Activated CD4-positive, alpha-beta memory T cell treated with anti-CD3 and anti-CD28 coated beads for 36 hours (primary cell): ENCODE measurements at regions not wholly inside any gene's neighbourhood (a gene's known extent, or its start where the extent isn't known, plus 50 kb on each side); places are given as distances from the start of the nearest gene placed in this dataset.
"Not testable (repeated sequence)": the region's sequence is repeated elsewhere in the genome, so short reads cannot be mapped to it uniquely, and the experiment has no call there.

Experiments
- CTCF ChIA-PET: fragments of 350-600 bp; sonication (Branson Sonifier 250); formaldehyde crosslinking; loops from one replicate; lab custom pipeline; 2021; ENCODE audit warnings: antibody characterized with exemption, inconsistent platforms; lab: Charles Lee
- POLR2A ChIA-PET: fragments of 350-600 bp; sonication (Branson Sonifier 250); formaldehyde crosslinking; loops from one replicate; lab custom pipeline; 2021; ENCODE audit warnings: antibody characterized with exemption; lab: Charles Lee
- DNase-seq: peaks from one replicate; pipeline ENCODE4 v3.0.0-alpha.2; 2020
- H3K27ac Mint-ChIP-seq: one replicate; pipeline ENCODE4 v1.8.0; 2021; ENCODE audit warnings: mixed read lengths
- H3K27me3 Mint-ChIP-seq: one replicate; pipeline ENCODE4 v1.8.0; 2021; ENCODE audit warnings: mixed read lengths
- H3K36me3 Mint-ChIP-seq: one replicate; pipeline ENCODE4 v1.8.0; 2021; ENCODE audit warnings: mixed read lengths
- H3K4me1 Mint-ChIP-seq: one replicate; pipeline ENCODE4 v1.8.0; 2021; ENCODE audit warnings: low read depth, mixed read lengths
- H3K4me3 Mint-ChIP-seq: one replicate; pipeline ENCODE4 v1.8.0; 2021; ENCODE audit warnings: mild to moderate bottlenecking, mixed read lengths
- H3K9me3 Mint-ChIP-seq: one replicate; pipeline ENCODE4 v1.8.0; 2021; ENCODE audit warnings: mixed read lengths
- intact Hi-C: fragments of 100-400 bp; cut with micrococcal nuclease; formaldehyde crosslinking; loops from one replicate; pipeline ENCODE4 v1.15.1; 2023

DNA sequence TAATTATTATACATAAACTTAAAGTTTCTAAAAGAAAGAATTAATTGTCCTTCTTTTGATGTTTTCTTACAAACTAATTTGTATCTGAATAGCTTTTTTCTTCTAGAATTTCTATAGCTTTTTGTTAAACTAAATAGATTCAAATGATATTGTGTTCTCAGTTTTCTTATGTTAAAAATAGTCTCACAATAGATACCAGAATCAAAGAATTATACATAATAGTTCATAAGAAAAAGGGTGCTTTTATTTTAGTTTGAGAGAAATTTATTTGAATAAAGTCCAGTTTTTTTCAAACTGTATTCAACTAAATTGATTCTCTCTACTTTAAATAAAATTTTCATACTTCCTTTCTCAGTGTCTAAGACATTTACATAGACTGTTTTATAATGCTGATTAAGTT is 274.8 kb downstream of the SEMA3D start:
- no peaks in the 10 kb centered on the region for H3K4me1 Mint-ChIP-seq
- CTCF ChIA-PET: no interaction called here
- no peak for DNase-seq
- H3K9me3 Mint-ChIP-seq: peaks cover 2% of the 10 kb centered on the region
- no peak overlapping the region for H3K27ac Mint-ChIP-seq
- no peaks in the 10 kb centered on the region for H3K36me3 Mint-ChIP-seq
- POLR2A ChIA-PET: no interaction called here
- H3K27me3 Mint-ChIP-seq: no peaks in the 10 kb centered on the region
- H3K4me3 Mint-ChIP-seq: no peak overlapping the region
- intact Hi-C loops: no loop called here

- intact Hi-C loops: no loop called here
- Mint-ChIP-seq H3K4me3 (no peak overlapping the region), H3K9me3 (peaks cover 2% of the 10 kb centered on the region), H3K36me3 (no peaks in the 10 kb centered on the region), H3K27me3 (no peaks in the 10 kb centered on the region), H3K4me1 (no peaks in the 10 kb centered on the region), H3K27ac (no peak overlapping the region)
- ChIA-PET CTCF (no interaction called here), POLR2A (no interaction called here)
- DNase-seq: no peak
Measured at GRCh38 chr7:84911077-84911476, 275.8 kb downstream of the SEMA3D start.

GRCh38 chr7:84910322-84910721 is 276.5 kb downstream of the SEMA3D start:
- CTCF ChIA-PET, H3K27ac Mint-ChIP-seq, intact Hi-C loops, H3K9me3 Mint-ChIP-seq, H3K36me3 Mint-ChIP-seq, POLR2A ChIA-PET, H3K4me3 Mint-ChIP-seq, DNase-seq, H3K4me1 Mint-ChIP-seq, H3K27me3 Mint-ChIP-seq: not testable (repeated sequence)

GRCh38 chr7:84908196-84908793 is 278.6 kb downstream of the SEMA3D start:
- Mint-ChIP-seq H3K4me3 (no peak overlapping the region), H3K36me3 (no peaks in the 10 kb centered on the region), H3K27ac (no peak overlapping the region), H3K4me1 (no peaks in the 10 kb centered on the region), H3K9me3 (no peaks in the 10 kb centered on the region), H3K27me3 (no peaks in the 10 kb centered on the region)
- ChIA-PET POLR2A (no interaction called here), CTCF (no interaction called here)
- no peak for DNase-seq
- intact Hi-C loops: no loop called here

- H3K27ac Mint-ChIP-seq: no peak overlapping the region
- no peak for DNase-seq
- H3K4me3 Mint-ChIP-seq: no peak overlapping the region
- intact Hi-C loops: no loop called here
- CTCF ChIA-PET: no interaction called here
- H3K36me3 Mint-ChIP-seq: no peaks in the 10 kb centered on the region
- no peaks in the 10 kb centered on the region for H3K27me3 Mint-ChIP-seq
- POLR2A ChIA-PET: no interaction called here
- H3K4me1 Mint-ChIP-seq: no peaks in the 10 kb centered on the region
- no peaks in the 10 kb centered on the region for H3K9me3 Mint-ChIP-seq
Measured at GRCh38 chr7:84906889-84907288, 280.0 kb downstream of the SEMA3D start.

GRCh38 chr7:84904561-84904960 is 282.3 kb downstream of the SEMA3D start:
- no peak for DNase-seq
- Mint-ChIP-seq H3K4me3 (no peak overlapping the region), H3K4me1 (no peaks in the 10 kb centered on the region), H3K9me3 (no peaks in the 10 kb centered on the region), H3K27me3 (no peaks in the 10 kb centered on the region), H3K36me3 (no peaks in the 10 kb centered on the region), H3K27ac (no peak overlapping the region)
- intact Hi-C loops: no loop called here
- CTCF ChIA-PET: no interaction called here
- POLR2A ChIA-PET: no interaction called here

GRCh38 chr7:84901366-84901765 is 285.5 kb downstream of the SEMA3D start:
- no peak for DNase-seq
- intact Hi-C loops: no loop called here
- CTCF ChIA-PET: no interaction called here
- Mint-ChIP-seq H3K36me3 (no peaks in the 10 kb centered on the region), H3K27me3 (no peaks in the 10 kb centered on the region), H3K4me3 (no peak overlapping the region), H3K4me1 (no peaks in the 10 kb centered on the region), H3K27ac (no peak overlapping the region), H3K9me3 (no peaks in the 10 kb centered on the region)
- POLR2A ChIA-PET: no interaction called here

- intact Hi-C loops: no loop called here
- ChIA-PET CTCF (no interaction called here), POLR2A (no interaction called here)
- peaks cover 5% of the 10 kb centered on the region for H3K9me3 Mint-ChIP-seq
- H3K4me3 Mint-ChIP-seq: no peak overlapping the region
- no peaks in the 10 kb centered on the region for H3K4me1 Mint-ChIP-seq
- H3K27ac Mint-ChIP-seq: no peak overlapping the region
- H3K27me3 Mint-ChIP-seq: no peaks in the 10 kb centered on the region
- H3K36me3 Mint-ChIP-seq: no peaks in the 10 kb centered on the region
- no peak for DNase-seq
Measured at GRCh38 chr7:84900215-84900614, 286.6 kb downstream of the SEMA3D start.

DNA sequence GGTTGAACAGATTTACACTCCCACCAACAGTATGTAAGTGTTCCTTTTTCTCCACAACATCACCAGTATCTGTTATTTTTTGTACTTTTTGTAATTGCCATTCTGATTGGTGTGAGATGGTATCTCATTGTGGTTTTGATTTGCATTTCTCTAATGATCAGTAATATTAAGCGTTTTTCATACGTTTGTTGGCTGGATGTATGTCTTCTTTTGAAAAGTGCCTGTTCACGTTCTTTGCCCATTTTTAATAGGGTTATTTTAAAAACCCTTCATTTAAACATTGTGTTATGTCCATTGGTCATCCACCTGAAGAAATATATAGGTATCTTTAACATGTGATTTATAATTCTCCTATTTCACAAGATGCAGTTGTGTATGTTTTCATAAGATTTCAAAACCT is 291.3 kb downstream of the SEMA3D start:
- H3K9me3 Mint-ChIP-seq: peaks cover 8% of the 10 kb centered on the region
- H3K4me3 Mint-ChIP-seq: no peak overlapping the region
- POLR2A ChIA-PET: no interaction called here
- no peaks in the 10 kb centered on the region for H3K27me3 Mint-ChIP-seq
- H3K36me3 Mint-ChIP-seq: no peaks in the 10 kb centered on the region
- no peak for DNase-seq
- CTCF ChIA-PET: no interaction called here
- no peak overlapping the region for H3K27ac Mint-ChIP-seq
- intact Hi-C loops: no loop called here
- H3K4me1 Mint-ChIP-seq: no peaks in the 10 kb centered on the region

- POLR2A ChIA-PET, H3K4me1 Mint-ChIP-seq, CTCF ChIA-PET, H3K36me3 Mint-ChIP-seq, H3K4me3 Mint-ChIP-seq, intact Hi-C loops, DNase-seq, H3K27ac Mint-ChIP-seq, H3K27me3 Mint-ChIP-seq: not testable (repeated sequence)
- peaks cover 17% of the 10 kb centered on the region for H3K9me3 Mint-ChIP-seq
Measured at GRCh38 chr7:84883570-84883969, 303.3 kb downstream of the SEMA3D start.

GRCh38 chr7:84880326-84880997 is 306.4 kb downstream of the SEMA3D start:
- H3K4me1 Mint-ChIP-seq, POLR2A ChIA-PET, H3K4me3 Mint-ChIP-seq, H3K36me3 Mint-ChIP-seq, CTCF ChIA-PET, H3K27me3 Mint-ChIP-seq, DNase-seq, intact Hi-C loops, H3K27ac Mint-ChIP-seq: not testable (repeated sequence)
- H3K9me3 Mint-ChIP-seq: peaks cover 13% of the 10 kb centered on the region

- intact Hi-C loops: no loop called here
- CTCF ChIA-PET: no interaction called here
Measured at GRCh38 chr7:84879570-84880325, 307.1 kb downstream of the SEMA3D start.

More at GRCh38 chr7:84879570-84880325, 307.1 kb downstream of the SEMA3D start:
- Mint-ChIP-seq H3K27ac (no peak overlapping the region), H3K9me3 (peaks cover 11% of the 10 kb centered on the region), H3K4me1 (no peaks in the 10 kb centered on the region), H3K27me3 (no peaks in the 10 kb centered on the region), H3K4me3 (no peak overlapping the region), H3K36me3 (no peaks in the 10 kb centered on the region)
- POLR2A ChIA-PET: no interaction called here
- DNase-seq: no peak
